HepG2 (cell line): ENCODE measurements at regions not wholly inside any gene's neighbourhood (a gene's known extent, or its start where the extent isn't known, plus 50 kb on each side); places are given as distances from the start of the nearest gene placed in this dataset.

Experiments used
- ASH2L ChIP-seq: fragments of 300-600, 200-600 bp; sonication (generic); IDR thresholded peaks from 2 replicates; pipeline ENCODE4 v1.7.0; 2017; ENCODE audit warnings: low read depth, mild to moderate bottlenecking, moderate library complexity, mixed read lengths, low read length; ENCODE audit not compliant: insufficient read length
- ATF6 ChIP-seq: sonication (generic); formaldehyde crosslinking; conservative IDR thresholded peaks from 2 replicates; pipeline ENCODE4 v1.4.0; 2020; ENCODE audit warnings: missing genetic modification reagents
- CTCF ChIP-seq: sonication (generic); formaldehyde crosslinking; IDR thresholded peaks from 2 replicates; pipeline ENCODE4 v1.5.0; 2020; ENCODE audit warnings: mild to moderate bottlenecking, missing genetic modification reagents, moderate library complexity
- FOSL1 ChIP-seq: sonication (generic); formaldehyde crosslinking; IDR thresholded peaks from 2 replicates; pipeline ENCODE4 v1.9.0; 2021; ENCODE audit warnings: missing genetic modification reagents, borderline replicate concordance
- GABPA ChIP-seq, 2 experiments: IDR thresholded peaks; 2 replicates each; pipeline ENCODE4 v1.6.1; 2011 to 2016; ENCODE audit warnings: low read depth in 2 of 2, low read length in 1 of 2, missing biosample characterization in 1 of 2, missing genetic modification characterization in 1 of 2
- KLF13 ChIP-seq: sonication (generic); formaldehyde crosslinking; IDR thresholded peaks from 2 replicates; pipeline ENCODE4 v1.4.0; 2020; ENCODE audit warnings: mild to moderate bottlenecking, missing genetic modification reagents
- MAX ChIP-seq: IDR thresholded peaks from 2 replicates; pipeline ENCODE4 v1.6.1; 2012; ENCODE audit warnings: inconsistent platforms
- POLR2A ChIP-seq, 2 experiments: IDR thresholded peaks; 2 replicates each; pipeline ENCODE4 v1.6.1; 2011; ENCODE audit warnings: low read depth in 2 of 2, low read length in 2 of 2, mild to moderate bottlenecking in 1 of 2, moderate library complexity in 1 of 2; ENCODE audit not compliant: insufficient read depth in 1 of 2
- SOX6 ChIP-seq, 2 experiments: fragments of 450-650 bp in 1 of 2; sonication (generic) in 1 of 2; formaldehyde crosslinking in 1 of 2; IDR thresholded peaks; 2 replicates each; pipeline versions ENCODE4 v1.4.0 to v1.6.1; 2017 to 2020; ENCODE audit warnings: antibody characterized with exemption in 1 of 2, mild to moderate bottlenecking in 1 of 2, missing genetic modification reagents in 1 of 2
- SP1 ChIP-seq, 2 experiments: fragments of 450-650 bp in 1 of 2; sonication (generic) in 1 of 2; formaldehyde crosslinking in 1 of 2; IDR thresholded peaks; 2 replicates each; pipeline versions ENCODE4 v1.4.0 to v1.6.1; 2016 to 2020; ENCODE audit warnings: missing genetic modification reagents in 1 of 2
- ZBTB1 ChIP-seq: sonication (generic); formaldehyde crosslinking; IDR thresholded peaks from 2 replicates; pipeline ENCODE4 v1.4.0; 2020; ENCODE audit warnings: missing genetic modification reagents, borderline replicate concordance

- TF ChIP-seq POLR2A (IDR thresholded peaks at IDR 0.05; ENCODE audit: insufficient read depth in 1 of 2, low read depth in 2 of 2, low read length in 2 of 2) = no peak
- no peak for TF ChIP-seq KLF13
- no peak for TF ChIP-seq SOX6 (IDR thresholded peaks at IDR 0.05)
- TF ChIP-seq SOX6 (CRISPR knock-in tag; IDR thresholded peaks at IDR 0.05) = no peak
- TF ChIP-seq CTCF (CRISPR knock-in tag) = no peak
- TF ChIP-seq ZBTB1 (CRISPR knock-in tag) = no peak
- no peak for TF ChIP-seq ATF6 (CRISPR knock-in tag)
- no peak for TF ChIP-seq SP1 (IDR thresholded peaks at IDR 0.05)
- no peak for TF ChIP-seq SP1 (CRISPR knock-in tag; IDR thresholded peaks at IDR 0.05)
- no peak for TF ChIP-seq MAX
- no peak for TF ChIP-seq FOSL1 (CRISPR knock-in tag)
- no peak for TF ChIP-seq GABPA (IDR thresholded peaks at IDR 0.05; ENCODE audit: low read depth, low read length)
- no peak for TF ChIP-seq GABPA (CRISPR knock-in tag; IDR thresholded peaks at IDR 0.05; ENCODE audit: low read depth)
- TF ChIP-seq ASH2L = no peak
Observed at GRCh38 chr13:104841110-104841509, 1694.4 kb downstream of the EFNB2 start.
